Subcutaneous abdominal adipose tissue (tissue), 5 donors: ENCODE measurements at regions not wholly inside any gene's neighbourhood (a gene's known extent, or its start where the extent isn't known, plus 50 kb on each side); places are given as distances from the start of the nearest gene placed in this dataset.
"Not testable (repeated sequence)": the region's sequence is repeated elsewhere in the genome, so short reads cannot be mapped to it uniquely, and the experiment has no call there.

Source experiments
- H3K27ac ChIP-seq: one replicate; pipeline ENCODE4 v1.7.0; 2013; ENCODE audit warnings: low read depth, mild to moderate bottlenecking, inconsistent platforms, low read length, moderate library complexity
- H3K27me3 ChIP-seq, 5 donors: one replicate each; pipeline ENCODE4 v1.7.0; 2013; ENCODE audit warnings: low read length in 5 of 5, inconsistent platforms in 1 of 5; ENCODE audit not compliant: control insufficient read depth in 5 of 5, insufficient read depth in 4 of 5
- H3K36me3 ChIP-seq, 5 donors: one replicate each; pipeline ENCODE4 v1.7.0; 2013; ENCODE audit warnings: low read length in 5 of 5; ENCODE audit not compliant: control insufficient read depth in 5 of 5, insufficient read depth in 5 of 5
- H3K4me1 ChIP-seq, 5 donors: one replicate each; pipeline ENCODE4 v1.7.0; 2013; ENCODE audit warnings: low read length in 5 of 5, mild to moderate bottlenecking in 3 of 5, moderate library complexity in 1 of 5; ENCODE audit not compliant: control insufficient read depth in 5 of 5, insufficient read depth in 5 of 5
- H3K4me3 ChIP-seq, 5 donors: one replicate each; pipeline ENCODE4 v1.7.0; 2013; ENCODE audit warnings: low read length in 5 of 5, low read depth in 1 of 5
- H3K9ac ChIP-seq, 5 donors: one replicate each; pipeline ENCODE4 v1.7.0; 2013; ENCODE audit warnings: low read length in 5 of 5, mild to moderate bottlenecking in 4 of 5, moderate library complexity in 3 of 5
- H3K9me3 ChIP-seq, 5 donors: one replicate each; pipeline ENCODE4 v1.7.0; 2013; ENCODE audit warnings: low read length in 5 of 5; ENCODE audit not compliant: control insufficient read depth in 5 of 5
- donor health status: healthy.
- donor health status: healthy.
- donor health status: healthy.
- donor health status: healthy.
- donor health status: healthy.

GRCh38 chr13:86462011-86462410, 662.8 kb upstream of the SLITRK6 start:
- H3K9me3 ChIP-seq, result no peaks in the 10 kb centered on the region
- no peak overlapping the region for H3K9ac ChIP-seq
- no peak overlapping the region for H3K27ac ChIP-seq
- H3K4me3 ChIP-seq, result no peak overlapping the region
- no peaks in the 10 kb centered on the region for H3K4me1 ChIP-seq
- no peaks in the 10 kb centered on the region for H3K36me3 ChIP-seq
- H3K27me3 ChIP-seq, result no peaks in the 10 kb centered on the region

GRCh38 chr13:86464193-86464592, 665.0 kb upstream of the SLITRK6 start:
- Histone ChIP-seq H3K9ac (no peak overlapping the region), H3K4me3 (no peak overlapping the region), H3K36me3 (no peaks in the 10 kb centered on the region), H3K27me3 (no peaks in the 10 kb centered on the region), H3K4me1 (no peaks in the 10 kb centered on the region), H3K9me3 (no peaks in the 10 kb centered on the region), H3K27ac (no peak overlapping the region)

- no peaks in the 10 kb centered on the region for H3K27me3 ChIP-seq
- H3K4me1 ChIP-seq, result no peaks in the 10 kb centered on the region
- no peaks in the 10 kb centered on the region for H3K36me3 ChIP-seq
- H3K4me3 ChIP-seq, result no peak overlapping the region
- no peak overlapping the region for H3K9ac ChIP-seq
- H3K27ac ChIP-seq, result no peak overlapping the region
- H3K9me3 ChIP-seq, result peaks cover 0 to 4% (median 0%) of the 10 kb centered on the region in 5 donors
Measured at GRCh38 chr13:86474971-86475370, 675.8 kb upstream of the SLITRK6 start.

GRCh38 chr13:86476656-86477055, 677.4 kb upstream of the SLITRK6 start:
- Histone ChIP-seq H3K4me1 (no peaks in the 10 kb centered on the region), H3K27me3 (no peaks in the 10 kb centered on the region), H3K27ac (no peak overlapping the region), H3K9ac (no peak overlapping the region), H3K36me3 (no peaks in the 10 kb centered on the region), H3K4me3 (no peak overlapping the region), H3K9me3 (no peaks in the 10 kb centered on the region)

GRCh38 chr13:86486582-86486981, 687.4 kb upstream of the SLITRK6 start:
- Histone ChIP-seq H3K9me3 (no peaks in the 10 kb centered on the region), H3K27me3 (no peaks in the 10 kb centered on the region), H3K36me3 (no peaks in the 10 kb centered on the region), H3K4me1 (no peaks in the 10 kb centered on the region), H3K27ac (no peak overlapping the region), H3K9ac (no peak overlapping the region), H3K4me3 (no peak overlapping the region)

GRCh38 chr13:86491121-86491520, 691.9 kb upstream of the SLITRK6 start:
- Histone ChIP-seq H3K4me3 (no peak overlapping the region), H3K4me1 (no peaks in the 10 kb centered on the region), H3K9me3 (no peaks in the 10 kb centered on the region), H3K27me3 (no peaks in the 10 kb centered on the region), H3K36me3 (no peaks in the 10 kb centered on the region), H3K27ac (no peak overlapping the region), H3K9ac (no peak overlapping the region)

GRCh38 chr13:86501931-86502330, 702.7 kb upstream of the SLITRK6 start:
- H3K4me1 ChIP-seq, H3K9ac ChIP-seq, H3K4me3 ChIP-seq, H3K9me3 ChIP-seq, H3K27me3 ChIP-seq, H3K27ac ChIP-seq, H3K36me3 ChIP-seq: not testable (repeated sequence)

GRCh38 chr13:86510792-86511191, 711.6 kb upstream of the SLITRK6 start:
- Histone ChIP-seq H3K4me1 (no peaks in the 10 kb centered on the region), H3K27ac (no peak overlapping the region), H3K27me3 (no peaks in the 10 kb centered on the region), H3K9me3 (peaks cover 0 to 3% (median 0%) of the 10 kb centered on the region in 5 donors), H3K36me3 (no peaks in the 10 kb centered on the region), H3K9ac (no peak overlapping the region), H3K4me3 (no peak overlapping the region)

- Histone ChIP-seq H3K9ac (no peak overlapping the region), H3K36me3 (no peaks in the 10 kb centered on the region), H3K27ac (no peak overlapping the region), H3K9me3 (no peaks in the 10 kb centered on the region), H3K27me3 (no peaks in the 10 kb centered on the region), H3K4me1 (no peaks in the 10 kb centered on the region), H3K4me3 (no peak overlapping the region)
Measured at GRCh38 chr13:86541461-86541860, 742.2 kb upstream of the SLITRK6 start.

- no peaks in the 10 kb centered on the region for H3K27me3 ChIP-seq
- H3K4me1 ChIP-seq, result no peaks in the 10 kb centered on the region
- H3K36me3 ChIP-seq, result no peaks in the 10 kb centered on the region
- H3K4me3 ChIP-seq, result no peak overlapping the region
- H3K9ac ChIP-seq, result no peak overlapping the region
- no peak overlapping the region for H3K27ac ChIP-seq
- H3K9me3 ChIP-seq, result peaks cover 0 to 2% (median 0%) of the 10 kb centered on the region in 5 donors
Measured at GRCh38 chr13:86554066-86554465, 754.8 kb upstream of the SLITRK6 start.

GRCh38 chr13:86559901-86560300, 760.7 kb upstream of the SLITRK6 start:
- Histone ChIP-seq H3K4me3 (no peak overlapping the region), H3K27me3 (no peaks in the 10 kb centered on the region), H3K27ac (no peak overlapping the region), H3K4me1 (no peaks in the 10 kb centered on the region), H3K36me3 (no peaks in the 10 kb centered on the region), H3K9me3 (peaks cover 0 to 2% (median 0%) of the 10 kb centered on the region in 5 donors), H3K9ac (no peak overlapping the region)
